HG03097 (cell line): ENCODE measurements at regions not wholly inside any gene's neighbourhood (a gene's known extent, or its start where the extent isn't known, plus 50 kb on each side); places are given as distances from the start of the nearest gene placed in this dataset.

Experiments used
- ATAC-seq: cut with Tn5 transposase; IDR thresholded peaks from one replicate; pipeline ENCODE4 v1.9.1; 2021; ENCODE audit not compliant: unreplicated experiment, low FRiP score

GRCh38 chr10:28481968-28482367, 51.0 kb upstream of the WAC start:
- no peak for ATAC-seq
